ENCODE measurements at regions not wholly inside any gene's neighbourhood (a gene's known extent, or its start where the extent isn't known, plus 50 kb on each side); places are given as distances from the start of the nearest gene placed in this dataset.

DNA sequence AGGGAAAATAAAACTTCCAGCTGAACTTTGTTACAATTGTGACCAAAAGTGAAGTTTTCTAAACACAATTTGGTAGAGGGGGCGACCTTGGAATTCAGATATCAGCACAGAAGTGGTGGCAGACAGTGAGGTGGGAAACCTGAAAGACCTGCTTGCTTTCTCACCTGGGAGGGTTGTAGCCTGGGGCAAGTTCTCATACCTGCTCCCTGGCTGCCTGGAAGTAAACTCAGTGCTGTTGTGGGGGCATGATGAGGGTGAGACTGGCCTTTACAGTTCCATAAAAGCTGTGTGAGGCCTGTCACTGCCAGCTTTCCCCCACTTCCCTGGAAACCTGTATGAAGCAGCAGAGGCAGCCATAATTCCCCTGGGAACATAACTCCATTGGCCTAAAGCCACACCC, 1180.2 kb downstream of the FAM133A start:
- TF ChIP-seq, protein P1, sequence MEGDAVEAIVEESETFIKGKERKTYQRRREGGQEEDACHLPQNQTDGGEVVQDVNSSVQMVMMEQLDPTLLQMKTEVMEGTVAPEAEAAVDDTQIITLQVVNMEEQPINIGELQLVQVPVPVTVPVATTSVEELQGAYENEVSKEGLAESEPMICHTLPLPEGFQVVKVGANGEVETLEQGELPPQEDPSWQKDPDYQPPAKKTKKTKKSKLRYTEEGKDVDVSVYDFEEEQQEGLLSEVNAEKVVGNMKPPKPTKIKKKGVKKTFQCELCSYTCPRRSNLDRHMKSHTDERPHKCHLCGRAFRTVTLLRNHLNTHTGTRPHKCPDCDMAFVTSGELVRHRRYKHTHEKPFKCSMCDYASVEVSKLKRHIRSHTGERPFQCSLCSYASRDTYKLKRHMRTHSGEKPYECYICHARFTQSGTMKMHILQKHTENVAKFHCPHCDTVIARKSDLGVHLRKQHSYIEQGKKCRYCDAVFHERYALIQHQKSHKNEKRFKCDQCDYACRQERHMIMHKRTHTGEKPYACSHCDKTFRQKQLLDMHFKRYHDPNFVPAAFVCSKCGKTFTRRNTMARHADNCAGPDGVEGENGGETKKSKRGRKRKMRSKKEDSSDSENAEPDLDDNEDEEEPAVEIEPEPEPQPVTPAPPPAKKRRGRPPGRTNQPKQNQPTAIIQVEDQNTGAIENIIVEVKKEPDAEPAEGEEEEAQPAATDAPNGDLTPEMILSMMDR (IDR thresholded peaks at IDR 0.05) = no peak
- TF ChIP-seq POLR2A (IDR thresholded peaks at IDR 0.05) = no peak
